PC-9 (cell line): ENCODE measurements at regions not wholly inside any gene's neighbourhood (a gene's known extent, or its start where the extent isn't known, plus 50 kb on each side); places are given as distances from the start of the nearest gene placed in this dataset.

ENCODE experiments used
- EZH2 ChIP-seq: fragments of 200-600 bp; sonication (generic); IDR thresholded peaks from 2 replicates; pipeline ENCODE4 v1.8.0; 2017; ENCODE audit warnings: antibody characterized with exemption, low read depth
- TF ChIP-seq, protein P1 (sequence below): fragments of 200-600 bp; sonication (generic); conservative IDR thresholded peaks from 2 replicates; pipeline ENCODE4 v1.6.1; 2017; ENCODE audit warnings: mixed run types, antibody characterized with exemption, mild to moderate bottlenecking, moderate library complexity

DNA sequence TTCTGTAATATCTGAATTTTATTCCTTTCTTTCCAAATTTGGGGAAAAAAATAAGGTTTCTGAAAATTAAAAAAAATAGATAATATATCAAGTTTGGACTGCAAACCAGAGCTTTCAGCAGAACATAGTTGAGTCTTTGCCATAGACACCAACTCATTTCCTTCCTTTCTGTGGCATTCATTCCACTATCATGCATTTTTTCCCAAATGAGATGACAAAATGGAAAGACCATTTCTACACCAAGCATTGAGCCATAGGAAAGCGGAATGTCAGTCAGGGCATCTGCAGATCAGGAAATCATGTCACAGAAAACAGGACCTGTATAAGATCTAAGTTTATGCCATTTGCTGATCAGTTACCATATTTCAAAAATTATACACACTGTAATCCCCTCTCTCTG is 333.3 kb upstream of the THBS1 start:
- TF ChIP-seq, protein P1, sequence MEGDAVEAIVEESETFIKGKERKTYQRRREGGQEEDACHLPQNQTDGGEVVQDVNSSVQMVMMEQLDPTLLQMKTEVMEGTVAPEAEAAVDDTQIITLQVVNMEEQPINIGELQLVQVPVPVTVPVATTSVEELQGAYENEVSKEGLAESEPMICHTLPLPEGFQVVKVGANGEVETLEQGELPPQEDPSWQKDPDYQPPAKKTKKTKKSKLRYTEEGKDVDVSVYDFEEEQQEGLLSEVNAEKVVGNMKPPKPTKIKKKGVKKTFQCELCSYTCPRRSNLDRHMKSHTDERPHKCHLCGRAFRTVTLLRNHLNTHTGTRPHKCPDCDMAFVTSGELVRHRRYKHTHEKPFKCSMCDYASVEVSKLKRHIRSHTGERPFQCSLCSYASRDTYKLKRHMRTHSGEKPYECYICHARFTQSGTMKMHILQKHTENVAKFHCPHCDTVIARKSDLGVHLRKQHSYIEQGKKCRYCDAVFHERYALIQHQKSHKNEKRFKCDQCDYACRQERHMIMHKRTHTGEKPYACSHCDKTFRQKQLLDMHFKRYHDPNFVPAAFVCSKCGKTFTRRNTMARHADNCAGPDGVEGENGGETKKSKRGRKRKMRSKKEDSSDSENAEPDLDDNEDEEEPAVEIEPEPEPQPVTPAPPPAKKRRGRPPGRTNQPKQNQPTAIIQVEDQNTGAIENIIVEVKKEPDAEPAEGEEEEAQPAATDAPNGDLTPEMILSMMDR = no peak
- TF ChIP-seq EZH2 = no peak
